DLD1 (cell line): ENCODE measurements at regions not wholly inside any gene's neighbourhood (a gene's known extent, or its start where the extent isn't known, plus 50 kb on each side); places are given as distances from the start of the nearest gene placed in this dataset.

Experiments used
- in situ Hi-C: cut with HindIII; loops from 2 replicates; pipeline ENCODE4 v1.10.0; 2017; ENCODE audit warnings: low sequenced_read_pairs

DNA sequence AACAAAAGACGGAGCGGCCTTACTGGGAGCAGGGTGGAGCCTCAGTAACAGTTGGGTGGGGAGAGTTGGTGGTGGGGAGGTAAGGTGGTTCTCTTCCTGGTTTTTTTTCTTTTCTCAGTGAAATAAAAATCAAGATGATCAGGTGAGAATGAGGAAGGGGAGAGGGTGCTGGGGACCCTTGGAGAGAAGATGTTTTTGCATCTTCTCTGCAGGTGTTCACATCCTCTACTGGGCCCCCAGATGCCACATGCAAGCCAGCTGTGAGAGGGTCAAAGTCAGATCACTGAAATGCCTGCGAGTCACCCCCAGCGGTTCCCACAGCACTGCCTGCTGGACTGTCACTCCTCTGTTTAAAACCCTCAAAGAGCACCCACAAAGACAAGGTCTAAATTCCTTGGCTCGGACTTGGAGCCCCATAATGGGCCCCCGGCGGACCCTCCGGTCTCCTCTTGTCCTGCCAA is 69.8 kb upstream of the FHL2 start:
- in situ Hi-C loops = no loop called here

DNA sequence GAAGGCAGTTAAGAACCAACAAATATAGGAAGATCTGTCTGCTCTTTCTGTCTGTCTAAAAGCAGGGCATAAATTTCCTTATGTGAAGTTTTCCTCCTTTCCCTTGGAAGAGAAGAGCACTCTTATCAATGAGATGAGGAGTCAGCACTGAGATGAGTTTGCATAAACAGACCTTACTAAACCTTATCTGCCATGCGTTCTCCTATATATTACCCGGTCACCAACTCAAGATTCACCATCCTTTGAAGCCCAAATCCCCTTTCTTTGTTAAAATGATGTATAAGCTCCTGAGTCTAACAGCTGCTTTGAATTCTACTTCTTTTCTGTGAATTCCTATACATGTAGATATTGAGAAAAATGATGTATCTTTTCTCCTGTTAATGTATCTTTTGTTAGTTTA is 65.5 kb upstream of the FHL2 start:
- in situ Hi-C loops = no loop called here

DNA sequence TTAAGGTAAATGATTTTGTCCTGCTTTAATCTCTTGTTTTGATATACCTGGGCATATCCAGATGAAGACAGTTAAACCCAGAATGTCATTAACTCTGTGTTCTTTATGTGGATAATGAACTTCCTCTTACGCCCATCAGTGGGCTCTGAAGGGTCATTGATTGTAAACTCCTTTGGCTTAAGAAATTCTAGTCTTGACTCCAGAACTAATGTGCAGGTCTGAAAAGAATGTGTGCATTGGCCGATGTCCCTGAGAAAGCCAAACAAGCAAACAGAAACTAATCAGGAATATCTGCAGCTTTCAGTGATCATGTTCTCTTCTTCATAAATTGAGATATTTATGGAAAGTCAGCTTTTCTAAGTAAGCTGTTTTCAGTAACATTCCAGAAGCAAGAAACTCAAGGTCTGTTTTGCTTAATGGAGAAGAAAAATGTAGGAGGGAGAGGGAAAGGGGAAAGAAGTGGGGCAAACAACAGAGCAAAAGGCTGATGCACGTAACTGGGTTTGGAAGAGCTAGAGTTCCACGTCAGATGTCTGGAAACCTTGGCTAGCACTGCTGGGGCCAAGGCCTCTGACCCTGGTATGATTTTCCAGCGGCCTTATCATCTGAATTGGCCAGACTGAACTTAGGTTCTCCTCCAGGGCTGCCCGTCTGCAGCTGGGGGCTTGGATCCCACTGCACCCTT is 61.3 kb upstream of the FHL2 start:
- in situ Hi-C loops = no loop called here

DNA sequence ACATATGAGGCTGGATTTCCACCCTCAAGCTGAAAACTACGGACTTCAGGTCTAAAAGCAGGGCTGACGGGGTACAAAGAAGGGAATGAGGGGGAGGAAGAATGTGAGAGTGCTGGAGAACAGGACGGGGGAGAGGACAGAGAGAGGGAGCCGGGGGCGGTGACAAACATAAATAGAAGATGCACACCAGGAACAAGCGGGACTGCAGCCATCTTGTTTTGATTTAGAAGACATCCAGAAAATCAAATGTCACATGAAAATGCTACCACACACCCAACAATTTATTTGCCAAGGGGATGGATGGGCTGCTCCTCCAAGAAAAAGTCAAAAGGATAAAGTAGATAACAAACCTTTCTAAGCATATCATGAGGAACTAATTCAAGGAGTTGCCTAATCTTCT is 59.2 kb upstream of the FHL2 start:
- in situ Hi-C loops = no loop called here

DNA sequence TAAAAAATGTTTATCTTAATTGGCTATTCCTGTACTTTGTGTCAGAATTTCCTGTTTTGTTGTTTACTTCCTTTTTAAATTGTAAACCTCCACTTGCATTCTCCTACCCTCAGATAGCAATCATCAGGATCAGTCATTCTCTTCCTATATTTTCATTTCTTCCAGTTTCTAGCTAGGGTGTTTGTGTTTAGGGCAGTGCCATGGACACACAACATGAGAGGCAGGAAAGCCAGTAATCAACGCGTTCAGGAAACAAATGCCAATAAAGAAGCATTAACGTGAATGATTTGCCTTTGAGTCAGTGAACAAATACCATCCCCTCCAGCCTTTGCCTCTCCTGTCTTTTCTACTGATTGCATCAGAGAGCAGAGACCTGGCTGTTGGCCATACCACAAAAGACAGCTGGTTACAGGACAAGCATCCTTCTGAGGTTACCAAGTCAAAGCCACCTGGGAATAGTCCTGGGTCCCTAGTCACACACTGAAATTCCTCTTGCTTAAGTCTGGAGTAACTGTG is 56.7 kb upstream of the FHL2 start:
- in situ Hi-C loops = no loop called here

DNA sequence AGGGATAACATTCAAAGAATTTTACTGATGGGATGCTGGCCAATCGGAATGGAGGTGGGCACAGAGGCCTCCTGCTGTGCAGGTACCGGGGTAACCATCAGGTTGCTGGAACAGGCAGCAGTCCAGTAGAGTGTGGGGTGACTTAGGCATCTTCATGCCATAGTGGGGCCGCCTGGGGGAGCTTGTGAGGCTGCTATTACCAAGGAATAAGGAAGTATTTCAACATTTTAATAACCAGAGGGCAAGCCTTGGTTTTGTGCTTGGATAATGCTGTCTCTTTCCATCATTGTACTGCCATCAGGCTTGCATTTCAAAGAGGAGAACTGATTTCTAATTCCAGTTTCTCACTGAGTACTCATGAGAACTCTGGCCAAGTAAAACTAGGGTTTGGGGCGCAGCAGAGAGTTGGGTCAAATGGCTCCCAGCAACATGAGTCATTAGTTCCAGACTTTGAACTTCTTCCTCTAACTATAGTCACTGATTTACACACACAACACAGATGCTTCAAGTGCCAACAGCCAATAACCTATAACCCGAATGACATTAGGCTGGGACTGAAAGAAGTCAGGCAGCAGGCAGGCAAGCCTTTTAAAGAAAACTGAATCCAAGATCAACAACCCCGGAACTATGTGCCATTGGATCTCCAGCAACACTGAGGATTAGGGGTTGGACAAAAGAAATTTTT is 56.1 kb upstream of the FHL2 start:
- in situ Hi-C loops = no loop called here

DNA sequence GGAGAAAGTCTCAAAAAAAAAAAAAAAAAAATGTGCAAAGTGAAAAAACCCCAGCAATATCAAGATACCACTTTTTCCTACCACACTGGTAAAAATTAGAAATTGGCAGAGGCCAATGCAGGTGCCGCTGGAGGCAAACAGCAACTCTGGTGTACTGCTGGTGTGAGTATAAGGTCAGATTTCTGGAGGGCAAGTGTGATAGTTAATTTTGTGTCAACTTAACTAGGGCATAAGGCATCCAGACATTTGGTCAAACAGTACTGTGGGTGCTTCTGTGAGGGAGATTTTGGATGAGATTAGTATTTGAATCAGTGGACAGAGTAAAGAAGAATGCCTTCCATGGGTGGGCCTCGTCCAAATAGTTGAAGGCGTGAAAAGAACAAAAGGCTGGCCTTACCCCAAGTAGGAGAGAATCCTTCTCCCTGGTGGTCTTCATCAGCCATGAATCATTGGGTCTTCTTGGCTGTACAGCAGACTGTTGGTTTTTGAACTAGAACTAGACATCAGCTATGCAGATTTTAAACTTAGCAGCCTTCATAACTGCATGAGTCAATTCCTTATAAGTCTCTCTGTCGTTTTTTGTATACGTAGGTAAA is 52.8 kb upstream of the FHL2 start:
- in situ Hi-C loops = no loop called here

DNA sequence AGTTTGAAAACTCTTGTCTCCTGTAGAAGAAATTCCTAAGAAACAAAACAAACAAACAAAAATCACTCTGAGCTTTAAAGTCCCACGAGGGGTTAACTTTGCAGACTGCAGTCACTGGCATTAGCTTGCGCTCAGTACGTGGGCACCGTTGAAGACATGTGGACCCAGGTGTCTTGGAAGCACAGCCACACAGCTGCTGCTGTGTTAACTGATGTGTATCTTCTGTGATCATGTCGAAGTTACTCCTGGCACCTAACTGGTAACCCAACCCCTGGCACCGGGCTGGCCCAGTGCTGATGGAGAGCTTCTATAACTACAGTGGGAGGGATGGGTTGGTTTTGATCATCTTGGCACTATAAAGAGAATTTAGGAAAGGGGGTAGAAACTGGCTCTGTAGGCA is 51.6 kb upstream of the FHL2 start:
- in situ Hi-C loops = no loop called here

DNA sequence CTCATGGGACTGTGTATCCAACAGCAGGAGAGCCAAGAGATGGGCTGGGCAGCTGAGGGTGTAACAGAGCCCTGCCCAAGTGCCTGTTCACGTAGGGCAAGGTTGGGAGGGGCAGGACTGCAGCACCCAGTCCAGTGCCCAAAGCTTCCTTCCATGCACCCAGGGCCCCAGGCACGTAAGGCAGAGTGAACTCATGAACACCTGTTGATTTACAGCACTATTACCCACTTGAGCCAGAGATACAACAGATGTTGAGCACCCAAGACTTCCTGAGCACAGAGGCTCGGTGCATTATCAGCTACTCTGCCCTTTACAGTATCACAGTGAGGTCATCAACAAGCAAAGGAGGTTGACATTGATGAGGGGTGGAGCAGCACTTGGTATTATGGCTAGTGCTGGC is 50.2 kb upstream of the FHL2 start:
- in situ Hi-C loops = no loop called here
